SK-N-SH (cell line): ENCODE measurements at regions not wholly inside any gene's neighbourhood (a gene's known extent, or its start where the extent isn't known, plus 50 kb on each side); places are given as distances from the start of the nearest gene placed in this dataset.

Source experiments
- CTCF ChIA-PET: fragments of 300-600, 350-600 bp; formaldehyde crosslinking; extraction: SDS; loops from one replicate; lab custom pipeline; 2021; lab: Yijun Ruan, JAX
- POLR2A ChIA-PET: fragments of 350-600 bp; sonication (Branson Sonifier 250); formaldehyde crosslinking; extraction: SDS; loops from one replicate; lab custom pipeline; 2020; ENCODE audit warnings: antibody characterized with exemption, inconsistent platforms; lab: Yijun Ruan, JAX
- DNase-seq: peaks from one replicate; pipeline ENCODE4 v3.0.0; 2012
- H2AFZ ChIP-seq: fragments of 200-600 bp; sonication (generic); 2 replicates; pipeline ENCODE4 v1.8.1; 2016; ENCODE audit warnings: antibody characterized with exemption, mild to moderate bottlenecking, low read depth
- H3F3A ChIP-seq: fragments of 200-600 bp; sonication (generic); replicated peaks from 2 replicates; pipeline ENCODE3; 2016; ENCODE audit warnings: antibody characterized with exemption, mild to moderate bottlenecking; ENCODE audit not compliant: insufficient read depth
- H3K27ac ChIP-seq, 2 experiments: fragments of 200-500 bp in 1 of 2; fragments of 200-600 bp in 1 of 2; sonication (Bioruptor generic) in 1 of 2; sonication (generic), shearing (Covaris generic) in 1 of 2; 2 replicates each; pipeline versions ENCODE4 v1.5.1 to v1.6.1; 2014 to 2016; ENCODE audit warnings: low read depth in 2 of 2, inconsistent platforms in 1 of 2, low read length in 1 of 2, mild to moderate bottlenecking in 1 of 2, mixed read lengths in 1 of 2
- H3K27me3 ChIP-seq: fragments of 200-600 bp; sonication (generic), shearing (Covaris generic); 2 replicates; pipeline ENCODE4 v1.6.1; 2016; ENCODE audit warnings: mixed run types; ENCODE audit not compliant: insufficient read depth
- H3K36me3 ChIP-seq, 2 experiments: fragments of 200-500 bp in 1 of 2; fragments of 200-600 bp in 1 of 2; sonication (Bioruptor generic) in 1 of 2; sonication (generic) in 1 of 2; replicated peaks in 1 of 2; 2 replicates each; pipeline versions ENCODE3 to v1.5.1; 2014 to 2016; ENCODE audit warnings: low read length in 1 of 2, mild to moderate bottlenecking in 1 of 2; ENCODE audit not compliant: insufficient read depth in 2 of 2, control insufficient read depth in 1 of 2
- H3K4me1 ChIP-seq, 2 experiments: fragments of 200-500 bp in 1 of 2; fragments of 200-600 bp in 1 of 2; sonication (Bioruptor generic) in 1 of 2; sonication (generic), shearing (Covaris generic) in 1 of 2; 2 replicates each; pipeline versions ENCODE4 v1.5.1 to v1.6.1; 2014 to 2016; ENCODE audit warnings: low read depth in 1 of 2, low read length in 1 of 2, mixed run types in 1 of 2; ENCODE audit not compliant: insufficient read depth in 2 of 2, control insufficient read depth in 1 of 2
- H3K4me2 ChIP-seq: fragments of 200-600 bp; sonication (generic), shearing (Covaris generic); 2 replicates; pipeline ENCODE4 v1.6.1; 2017; ENCODE audit warnings: mixed run types
- H3K4me3 ChIP-seq, 2 experiments: fragments of 200-500 bp in 1 of 2; fragments of 200-600 bp in 1 of 2; sonication (Bioruptor generic) in 1 of 2; sonication (generic), shearing (Covaris generic) in 1 of 2; 2 replicates each; pipeline versions ENCODE4 v1.5.1 to v1.8.1; 2014 to 2016; ENCODE audit warnings: low read depth in 2 of 2, inconsistent platforms in 1 of 2, low read length in 1 of 2, mild to moderate bottlenecking in 1 of 2, mixed read lengths in 1 of 2, moderate library complexity in 1 of 2
- H3K79me2 ChIP-seq: fragments of 200-600 bp; sonication (generic); 2 replicates; pipeline ENCODE4 v1.8.1; 2017; ENCODE audit warnings: mild to moderate bottlenecking; ENCODE audit not compliant: insufficient read depth
- H3K9ac ChIP-seq: fragments of 200-600 bp; sonication (generic); 2 replicates; pipeline ENCODE4 v1.6.1; 2017; ENCODE audit warnings: mixed run types
- H3K9me2 ChIP-seq: fragments of 200-600 bp; sonication (generic); 2 replicates; pipeline ENCODE4 v1.6.1; 2017; ENCODE audit warnings: mixed run types
- H3K9me3 ChIP-seq: fragments of 200-600 bp; sonication (generic); 2 replicates; pipeline ENCODE4 v1.6.1; 2017; ENCODE audit warnings: mixed run types, mild to moderate bottlenecking, moderate library complexity
- H4K20me1 ChIP-seq: fragments of 200-600 bp; sonication (generic); 2 replicates; pipeline ENCODE4 v1.6.1; 2017; ENCODE audit warnings: mild to moderate bottlenecking, mixed run types; ENCODE audit not compliant: insufficient read depth
- CHD2 ChIP-seq: fragments of 150-350 bp; IDR thresholded peaks from 2 replicates; pipeline ENCODE4 v1.6.1; 2018; ENCODE audit warnings: low read length; ENCODE audit not compliant: partially characterized antibody
- CTCF ChIP-seq: fragments of 200-600 bp; sonication (generic); IDR thresholded peaks from 2 replicates; pipeline ENCODE4 v1.6.1; 2017; ENCODE audit warnings: antibody characterized with exemption, mild to moderate bottlenecking, moderate library complexity
- EZH2phosphoT487 ChIP-seq: fragments of 200-600 bp; sonication (generic); IDR thresholded peaks from 2 replicates; pipeline ENCODE4 v1.6.1; 2017; ENCODE audit warnings: low read depth, mixed run types, mild to moderate bottlenecking, antibody characterized with exemption, moderate library complexity, borderline replicate concordance
- IRF3 ChIP-seq: fragments of 150-350 bp; IDR thresholded peaks from 2 replicates; pipeline ENCODE4 v1.6.1; 2016; ENCODE audit warnings: mild to moderate bottlenecking, low read depth, low read length
- MAX ChIP-seq: IDR thresholded peaks from 2 replicates; pipeline ENCODE4 v1.4.0; 2012; ENCODE audit warnings: low read depth
- RAD21 ChIP-seq: IDR thresholded peaks from 2 replicates; pipeline ENCODE4 v1.6.1; 2012; ENCODE audit warnings: mild to moderate bottlenecking, low read length
- SIN3A ChIP-seq: IDR thresholded peaks from 2 replicates; pipeline ENCODE4 v1.6.1; 2012; ENCODE audit warnings: low read depth, mild to moderate bottlenecking, low read length, moderate library complexity, borderline replicate concordance
- SMC3 ChIP-seq: IDR thresholded peaks from 2 replicates; pipeline ENCODE4 v1.6.1; 2012; ENCODE audit warnings: low read depth, low read length, improper control_type of control experiment
- TCF12 ChIP-seq: IDR thresholded peaks from 2 replicates; pipeline ENCODE4 v1.4.0; 2012
- TEAD4 ChIP-seq: IDR thresholded peaks from 2 replicates; pipeline ENCODE4 v1.4.0; 2012; ENCODE audit warnings: mild to moderate bottlenecking, borderline replicate concordance; ENCODE audit not compliant: insufficient read depth
- USF2 ChIP-seq: fragments of 150-350 bp; IDR thresholded peaks from 2 replicates; pipeline ENCODE4 v1.6.1; 2017; ENCODE audit warnings: antibody characterized with exemption, low read length, low read depth, borderline replicate concordance
- WGBS: methylation state at CpG from one replicate; pipeline ENCODE4 v1.1.6; 2017; ENCODE audit warnings: low lambda C conversion rate; 5-methylcytosine and 5-hydroxymethylcytosine counted together

GRCh38 chr12:28975564-28976340 lies 173.3 kb upstream of the FAR2 start (continued):
- no peak for TF ChIP-seq CTCF

GRCh38 chr12:28980436-28980835 lies 168.6 kb upstream of the FAR2 start:
- Histone ChIP-seq H3K4me1 (no peaks in the 10 kb centered on the region), H3K27me3 (no peaks in the 10 kb centered on the region), H3F3A (no peaks in the 10 kb centered on the region), H3K79me2 (no peaks in the 10 kb centered on the region), H3K4me2 (no peak overlapping the region), H3K4me3 (no peak overlapping the region), H3K27ac (no peak overlapping the region), H3K36me3 (no peaks in the 10 kb centered on the region), H3K9me3 (no peaks in the 10 kb centered on the region), H3K9ac (no peak overlapping the region)
- DNase-seq: no peak
- CTCF ChIA-PET: no interaction called here
- TF ChIP-seq MAX (no peak), TCF12 (no peak), EZH2phosphoT487 (no peak), SMC3 (no peak), SIN3A (no peak), TEAD4 (no peak), CHD2 (no peak), USF2 (no peak), CTCF (no peak), RAD21 (no peak), IRF3 (no peak)
- TF ChIP-seq, all 33 proteins: peak for 0
- 82% methylated on average over 4 of the region's 4 CpGs for WGBS
- Histone ChIP-seq H4K20me1 (no peaks in the 10 kb centered on the region), H2AFZ (no peak overlapping the region), H3K9me2 (no peaks in the 10 kb centered on the region)
- POLR2A ChIA-PET: no interaction called here
